ENCODE measurements at regions not wholly inside any gene's neighbourhood (a gene's known extent, or its start where the extent isn't known, plus 50 kb on each side); places are given as distances from the start of the nearest gene placed in this dataset.

- no peak for DNase-seq
Measured at GRCh38 chr2:21535826-21536225, 412.1 kb downstream of the TDRD15 start.

GRCh38 chr2:21539685-21540084 is 415.9 kb downstream of the TDRD15 start:
- no peak for DNase-seq

GRCh38 chr2:21543630-21544029 is 419.9 kb downstream of the TDRD15 start:
- DNase-seq = no peak

GRCh38 chr2:21544392-21544791 is 420.6 kb downstream of the TDRD15 start:
- no peak for DNase-seq

- no peak for DNase-seq
Measured at GRCh38 chr2:21552981-21553380, 429.2 kb downstream of the TDRD15 start.

- no peak for DNase-seq
Measured at GRCh38 chr2:21559351-21559750, 435.6 kb downstream of the TDRD15 start.

GRCh38 chr2:21561965-21562364 is 438.2 kb downstream of the TDRD15 start:
- DNase-seq = no peak

GRCh38 chr2:21567395-21567794 is 443.6 kb downstream of the TDRD15 start:
- DNase-seq = no peak

- peak; percentile 22 for DNase-seq
Measured at GRCh38 chr2:21571686-21572085, 447.9 kb downstream of the TDRD15 start.

GRCh38 chr2:21580391-21580790 is 456.6 kb downstream of the TDRD15 start:
- DNase-seq = no peak

- no peak for DNase-seq
Measured at GRCh38 chr2:21585881-21586280, 462.1 kb downstream of the TDRD15 start.

GRCh38 chr2:21590026-21590690 is 466.4 kb downstream of the TDRD15 start:
- DNase-seq = no peak

- no peak for DNase-seq
Measured at GRCh38 chr2:21591926-21592325, 468.2 kb downstream of the TDRD15 start.

GRCh38 chr2:21599417-21599816 is 475.6 kb downstream of the TDRD15 start:
- no peak for DNase-seq

- no peak for DNase-seq
Measured at GRCh38 chr2:21602789-21603188, 479.0 kb downstream of the TDRD15 start.

GRCh38 chr2:21607572-21607971 is 483.8 kb downstream of the TDRD15 start:
- no peak for DNase-seq

- no peak for DNase-seq
Measured at GRCh38 chr2:21610304-21610703, 486.5 kb downstream of the TDRD15 start.

- no peak for DNase-seq
Measured at GRCh38 chr2:21617885-21618434, 494.2 kb downstream of the TDRD15 start.

GRCh38 chr2:21620771-21621170 is 497.0 kb downstream of the TDRD15 start:
- DNase-seq = no peak

GRCh38 chr2:21627938-21628337 is 504.2 kb downstream of the TDRD15 start:
- peak; percentile 14 for DNase-seq

GRCh38 chr2:21633015-21633414 is 509.2 kb downstream of the TDRD15 start:
- DNase-seq = no peak

GRCh38 chr2:21633466-21633865 is 509.7 kb downstream of the TDRD15 start:
- no peak for DNase-seq

- no peak for DNase-seq
Measured at GRCh38 chr2:21633911-21634310, 510.1 kb downstream of the TDRD15 start.

GRCh38 chr2:21640046-21640445 is 516.3 kb downstream of the TDRD15 start:
- no peak for DNase-seq

- no peak for DNase-seq
Measured at GRCh38 chr2:21642647-21643046, 518.9 kb downstream of the TDRD15 start.

Measured in tongue (tissue), 1 donor.